ENCODE measurements at regions not wholly inside any gene's neighbourhood (a gene's known extent, or its start where the extent isn't known, plus 50 kb on each side); places are given as distances from the start of the nearest gene placed in this dataset.

DNA sequence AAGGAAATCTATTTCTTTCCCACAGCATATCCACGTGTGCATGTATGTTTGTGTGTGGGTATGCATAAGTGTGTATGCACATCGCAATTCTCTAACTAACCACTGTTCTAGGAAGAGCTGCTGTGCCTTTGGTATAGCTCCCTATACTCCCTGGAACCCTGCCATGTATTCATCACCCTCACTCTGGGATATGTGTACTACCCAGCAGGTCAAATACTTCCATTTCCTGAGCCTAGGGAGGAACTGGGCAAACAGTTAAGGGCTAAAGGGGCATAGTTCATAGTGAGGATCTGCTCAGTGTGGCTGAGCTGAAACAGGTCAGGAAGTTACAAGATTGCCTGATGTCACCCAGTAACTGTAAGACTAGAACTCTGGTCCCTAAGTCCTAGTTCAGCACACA is 260.4 kb downstream of the RPLP1 start:
- Histone ChIP-seq H3K27me3 (ENCODE audit: control insufficient read depth in 4 of 4, insufficient read depth in 4 of 4, low read length in 3 of 4) (no peaks in the 10 kb centered on the region), H3K9me3 (ENCODE audit: control insufficient read depth in 4 of 4, low read length in 3 of 4) (peaks cover 0 to 3% (median 2%) of the 10 kb centered on the region in 4 donors), H3K4me3 (ENCODE audit: low read depth in 1 of 3, low read length in 3 of 3) (no peak overlapping the region), H3K36me3 (ENCODE audit: control insufficient read depth in 4 of 4, insufficient read depth in 3 of 4, low read depth in 1 of 4, low read length in 3 of 4) (no peaks in the 10 kb centered on the region), H3K9ac (ENCODE audit: low read depth in 1 of 2, low read length in 2 of 2) (no peak overlapping the region), H3K4me1 (ENCODE audit: control insufficient read depth in 4 of 4, insufficient read depth in 4 of 4, low read length in 3 of 4) (peaks cover 0 to 5% (median 0%) of the 10 kb centered on the region in 4 donors), H3K27ac (ENCODE audit: low read depth in 1 of 2, low read length in 2 of 2) (no peak overlapping the region)
- DNase-seq (ENCODE audit: low spot score) = no peak
- WGBS = 85% methylated on average over 2 of the region's 2 CpGs
- TF ChIP-seq RAD21 (IDR thresholded peaks at IDR 0.05) = no peak
- TF ChIP-seq HNF4A (conservative IDR thresholded peaks at IDR 0.05) = peak; percentile 40 to 42
- no peak for TF ChIP-seq GABPA (IDR thresholded peaks at IDR 0.05 in 1 of 2, conservative IDR thresholded peaks at IDR 0.05 in 1 of 2)
- no peak for TF ChIP-seq SP1 (IDR thresholded peaks at IDR 0.05)
- TF ChIP-seq FOXA2 (IDR thresholded peaks at IDR 0.05) = no peak
- TF ChIP-seq, protein P1, sequence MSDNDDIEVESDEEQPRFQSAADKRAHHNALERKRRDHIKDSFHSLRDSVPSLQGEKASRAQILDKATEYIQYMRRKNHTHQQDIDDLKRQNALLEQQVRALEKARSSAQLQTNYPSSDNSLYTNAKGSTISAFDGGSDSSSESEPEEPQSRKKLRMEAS (IDR thresholded peaks at IDR 0.05) = no peak
- TF ChIP-seq EGR1 (IDR thresholded peaks at IDR 0.05; ENCODE audit: low read depth in 2 of 2) = no peak
- no peak for TF ChIP-seq REST (IDR thresholded peaks at IDR 0.05)
- no peak for TF ChIP-seq ATF3 (IDR thresholded peaks at IDR 0.05)
- no peak for TF ChIP-seq JUND (IDR thresholded peaks at IDR 0.05)
- no peak for TF ChIP-seq YY1 (IDR thresholded peaks at IDR 0.05)
- no peak for TF ChIP-seq HNF4G (IDR thresholded peaks at IDR 0.05)
- TF ChIP-seq TAF1 (conservative IDR thresholded peaks at IDR 0.05) = no peak
- TF ChIP-seq RXRA (IDR thresholded peaks at IDR 0.05) = peak; percentile 30 to 53
- TF ChIP-seq FOXA1 (IDR thresholded peaks at IDR 0.05) = no peak

DNA sequence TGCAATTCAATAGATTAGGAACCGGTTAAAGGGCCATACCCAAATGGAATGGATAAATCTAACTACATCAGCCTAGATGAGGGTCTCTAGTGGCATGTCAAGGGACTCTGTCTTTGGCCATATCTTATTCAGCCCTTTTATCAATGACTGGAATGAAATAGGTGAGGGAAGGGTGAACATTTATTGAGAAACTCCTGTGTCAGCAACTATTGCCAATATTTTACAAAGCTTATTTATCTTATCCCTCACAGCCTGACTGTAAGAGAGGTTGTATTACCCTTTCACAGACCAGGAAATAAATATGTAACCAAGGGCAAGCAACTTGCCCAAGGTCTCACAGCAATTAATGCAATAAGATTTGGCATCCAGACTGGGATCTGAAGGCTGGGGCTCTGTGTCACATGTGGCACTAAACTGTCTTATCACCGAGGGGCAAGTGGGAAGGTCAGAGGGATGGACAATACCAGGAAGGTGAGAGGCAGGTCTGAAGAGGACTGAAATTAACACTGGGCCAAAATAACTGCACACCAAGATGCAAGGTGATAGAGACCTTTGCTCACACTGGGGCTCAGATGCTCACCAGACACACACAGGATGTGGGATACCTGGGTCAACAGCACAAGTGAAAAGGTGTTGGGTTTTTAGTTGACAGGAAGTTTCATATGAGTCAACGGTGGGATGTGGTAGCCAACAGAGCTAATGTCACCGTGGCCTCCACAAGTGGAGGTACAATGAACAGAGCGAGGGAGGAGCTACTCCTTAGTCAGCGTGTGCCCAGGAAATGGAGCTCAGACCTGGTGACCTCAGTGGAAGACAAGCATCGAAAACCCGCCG is 261.3 kb downstream of the RPLP1 start:
- WGBS = 84% methylated on average over 9 of the region's 9 CpGs
- H3K4me1 ChIP-seq (ENCODE audit: control insufficient read depth in 4 of 4, insufficient read depth in 4 of 4, low read length in 3 of 4) = peaks cover 0 to 5% (median 0%) of the 10 kb centered on the region in 4 donors
- H3K9ac ChIP-seq (ENCODE audit: low read depth in 1 of 2, low read length in 2 of 2) = no peak overlapping the region
- H3K27ac ChIP-seq (ENCODE audit: low read depth in 1 of 2, low read length in 2 of 2) = no peak overlapping the region
- DNase-seq (ENCODE audit: low spot score) = no peak
- TF ChIP-seq HNF4G (IDR thresholded peaks at IDR 0.05) (no peak), FOXA1 (IDR thresholded peaks at IDR 0.05) (no peak), TAF1 (conservative IDR thresholded peaks at IDR 0.05) (no peak), ATF3 (IDR thresholded peaks at IDR 0.05) (no peak), EGR1 (IDR thresholded peaks at IDR 0.05; ENCODE audit: low read depth in 2 of 2) (no peak), RXRA (IDR thresholded peaks at IDR 0.05) (no peak), YY1 (IDR thresholded peaks at IDR 0.05) (no peak), SP1 (IDR thresholded peaks at IDR 0.05) (no peak), CTCF (IDR thresholded peaks at IDR 0.05; ENCODE audit: low read depth, low read length, missing input control) (no peak), NR2F2 (IDR thresholded peaks at IDR 0.05) (no peak), GABPA (IDR thresholded peaks at IDR 0.05 in 1 of 2, conservative IDR thresholded peaks at IDR 0.05 in 1 of 2) (no peak)
- TF ChIP-seq, protein P1 (IDR thresholded peaks at IDR 0.05) = no peak
- H3K9me3 ChIP-seq (ENCODE audit: control insufficient read depth in 4 of 4, low read length in 3 of 4) = no peaks in the 10 kb centered on the region
- H3K27me3 ChIP-seq (ENCODE audit: control insufficient read depth in 4 of 4, insufficient read depth in 4 of 4, low read length in 3 of 4) = no peaks in the 10 kb centered on the region
- H3K36me3 ChIP-seq (ENCODE audit: control insufficient read depth in 4 of 4, insufficient read depth in 3 of 4, low read depth in 1 of 4, low read length in 3 of 4) = no peaks in the 10 kb centered on the region
- no peak overlapping the region for H3K4me3 ChIP-seq (ENCODE audit: low read depth in 1 of 3, low read length in 3 of 3)

Measured in liver (tissue), 8 donors.